ENCODE measurements at regions not wholly inside any gene's neighbourhood (a gene's known extent, or its start where the extent isn't known, plus 50 kb on each side); places are given as distances from the start of the nearest gene placed in this dataset.

- no peak for TF ChIP-seq ZNF48 (tag by site-specific recombination; IDR thresholded peaks at IDR 0.05)
- no peak for TF ChIP-seq KLF7 (tag by site-specific recombination; IDR thresholded peaks at IDR 0.05; ENCODE audit: borderline replicate concordance)
Observed at GRCh38 chr13:82245860-82246259, 1636.4 kb downstream of the SLITRK1 start.
